Activated T-cell treated with anti-CD3 and anti-CD28 coated beads, Interleukin-2, amount 50 U/mL, for 4 hours (primary cell): ENCODE measurements at regions not wholly inside any gene's neighbourhood (a gene's known extent, or its start where the extent isn't known, plus 50 kb on each side); places are given as distances from the start of the nearest gene placed in this dataset.

Source experiments
- ATAC-seq, 2 donors: fragments of 200-7000 bp; cut with Tn5 transposase; one replicate each; pipeline ENCODE4 v1.10.0; 2021
- DNase-seq: peaks from one replicate; pipeline ENCODE4 v3.0.0-alpha.2; 2020
- H3K27me3 Mint-ChIP-seq: one replicate; pipeline ENCODE4 v1.8.0; 2021; ENCODE audit warnings: low read depth, mixed read lengths
- H3K36me3 Mint-ChIP-seq: one replicate; pipeline ENCODE4 v1.8.0; 2022; ENCODE audit warnings: mixed read lengths; ENCODE audit not compliant: insufficient read depth
- H3K4me1 Mint-ChIP-seq: one replicate; pipeline ENCODE4 v1.8.0; 2021; ENCODE audit warnings: low read depth, mixed read lengths
- H3K4me3 Mint-ChIP-seq: one replicate; pipeline ENCODE4 v1.8.0; 2021; ENCODE audit warnings: mild to moderate bottlenecking, moderate library complexity, mixed read lengths
- H3K9me3 Mint-ChIP-seq: one replicate; pipeline ENCODE4 v1.8.0; 2021; ENCODE audit warnings: mixed read lengths

DNA sequence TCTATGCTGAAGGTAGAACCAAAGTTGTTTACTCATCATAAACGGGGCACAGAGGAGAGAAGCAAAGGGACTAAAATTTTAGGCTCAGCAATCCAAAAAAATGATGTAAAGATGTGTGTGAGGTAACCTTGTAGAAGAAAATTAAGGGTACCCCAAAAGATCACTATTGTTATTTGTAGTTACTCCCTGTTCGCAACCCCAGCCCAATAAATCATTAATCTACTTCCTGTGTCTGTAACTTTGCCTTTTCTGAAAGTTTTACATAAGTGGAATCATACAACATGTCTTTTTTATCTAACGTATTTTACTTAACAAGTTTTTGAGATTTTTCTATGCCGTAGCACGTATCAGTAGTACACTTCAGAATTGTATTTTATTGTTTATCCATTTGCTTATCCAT lies 1114.8 kb upstream of the GJE1 start:
- Mint-ChIP-seq H3K9me3 (peaks cover 3% of the 10 kb centered on the region), H3K4me1 (no peaks in the 10 kb centered on the region), H3K27me3 (no peaks in the 10 kb centered on the region), H3K4me3 (no peak overlapping the region), H3K36me3 (no peaks in the 10 kb centered on the region)
- no peak for DNase-seq
- ATAC-seq = no peak

DNA sequence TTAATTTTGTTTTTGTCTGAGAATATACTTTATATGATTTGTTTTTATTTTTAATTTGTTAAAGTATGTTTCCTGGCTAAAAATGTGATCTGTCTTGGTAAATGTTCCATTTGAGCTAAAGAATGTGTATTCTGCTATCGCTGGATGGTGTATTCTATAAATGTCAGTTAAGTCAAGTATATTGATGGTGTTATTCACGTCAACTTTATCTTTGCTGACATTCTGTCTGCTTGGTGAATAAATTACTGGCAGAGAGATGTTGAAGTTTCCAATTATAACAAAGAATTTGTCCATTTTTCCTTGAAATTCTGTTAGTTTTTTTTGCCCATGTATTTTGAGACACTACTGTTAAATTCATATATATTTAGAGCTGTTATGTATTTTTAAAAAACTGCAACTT lies 1131.8 kb upstream of the GJE1 start:
- no peaks in the 10 kb centered on the region for H3K27me3 Mint-ChIP-seq
- DNase-seq = no peak
- H3K9me3 Mint-ChIP-seq = no peaks in the 10 kb centered on the region
- H3K36me3 Mint-ChIP-seq = no peaks in the 10 kb centered on the region
- no peaks in the 10 kb centered on the region for H3K4me1 Mint-ChIP-seq
- ATAC-seq = no peak
- no peak overlapping the region for H3K4me3 Mint-ChIP-seq

DNA sequence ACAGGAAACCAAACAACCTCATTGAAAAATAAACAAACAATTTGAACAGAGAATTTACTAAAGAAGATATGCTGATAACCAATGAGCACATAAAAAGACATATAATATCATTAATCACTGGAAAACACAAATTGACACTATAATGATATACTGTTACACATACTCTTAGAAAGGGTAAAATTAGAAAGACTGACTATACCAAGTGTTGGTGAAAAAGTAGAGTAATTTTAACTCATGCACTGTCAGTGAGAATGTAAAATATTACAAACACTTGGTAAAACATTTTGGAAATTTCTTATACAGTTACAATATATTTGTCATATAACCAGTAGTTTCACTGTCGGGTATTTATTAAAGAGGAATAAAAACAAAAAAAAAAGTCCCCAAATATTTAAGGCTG lies 1139.2 kb upstream of the GJE1 start:
- ATAC-seq (no peak), DNase-seq (no peak)
- Mint-ChIP-seq H3K36me3 (no peaks in the 10 kb centered on the region), H3K4me3 (no peak overlapping the region), H3K27me3 (peaks cover 5% of the 10 kb centered on the region), H3K9me3 (peaks cover 6% of the 10 kb centered on the region), H3K4me1 (no peaks in the 10 kb centered on the region)

DNA sequence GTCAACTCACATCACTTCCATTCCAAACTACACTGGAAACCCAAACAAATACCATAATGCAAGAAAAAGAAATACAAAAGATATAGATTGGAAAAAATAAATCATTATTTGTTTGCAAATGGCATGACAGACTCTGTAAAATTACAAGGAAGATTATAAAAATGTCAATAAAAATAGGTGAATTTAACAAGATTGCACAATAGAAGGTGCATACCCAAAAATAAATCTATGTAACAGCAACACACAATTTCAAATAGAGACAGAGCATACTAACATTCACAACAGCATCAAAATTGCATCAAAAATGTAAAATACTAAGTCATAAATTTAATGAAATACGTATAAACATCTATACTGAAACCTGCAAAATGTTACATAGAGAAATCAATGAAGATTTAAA lies 1140.0 kb upstream of the GJE1 start:
- no peak for ATAC-seq
- Mint-ChIP-seq H3K27me3 (peaks cover 5% of the 10 kb centered on the region), H3K4me1 (no peaks in the 10 kb centered on the region)

DNA sequence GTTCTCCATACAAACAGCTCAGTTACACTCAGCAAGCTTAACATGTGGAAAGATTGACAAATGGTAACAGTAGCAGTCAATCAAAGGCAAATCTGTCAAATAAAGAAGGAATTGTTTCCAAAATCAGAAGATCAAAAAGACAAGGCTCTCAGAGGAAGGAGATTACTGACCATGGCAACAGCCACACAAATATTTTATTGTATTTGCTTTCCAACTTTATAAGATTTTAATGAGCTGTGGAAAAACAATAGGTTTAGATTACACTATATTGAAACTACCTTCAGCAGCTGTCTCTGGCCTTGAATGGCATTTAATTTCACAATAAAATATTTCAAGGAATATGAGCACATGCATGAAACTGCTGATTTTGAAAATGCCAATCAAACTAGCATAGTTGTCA lies 1143.9 kb upstream of the GJE1 start:
- Mint-ChIP-seq H3K4me1 (no peaks in the 10 kb centered on the region), H3K27me3 (peaks cover 5% of the 10 kb centered on the region), H3K36me3 (no peaks in the 10 kb centered on the region), H3K4me3 (no peak overlapping the region), H3K9me3 (peaks cover 6% of the 10 kb centered on the region)
- ATAC-seq = no peak
- no peak for DNase-seq

More for the DNA sequence above, 1140.0 kb upstream of the GJE1 start:
- Mint-ChIP-seq H3K9me3 (peaks cover 6% of the 10 kb centered on the region), H3K4me3 (no peak overlapping the region), H3K36me3 (no peaks in the 10 kb centered on the region)
- no peak for DNase-seq

DNA sequence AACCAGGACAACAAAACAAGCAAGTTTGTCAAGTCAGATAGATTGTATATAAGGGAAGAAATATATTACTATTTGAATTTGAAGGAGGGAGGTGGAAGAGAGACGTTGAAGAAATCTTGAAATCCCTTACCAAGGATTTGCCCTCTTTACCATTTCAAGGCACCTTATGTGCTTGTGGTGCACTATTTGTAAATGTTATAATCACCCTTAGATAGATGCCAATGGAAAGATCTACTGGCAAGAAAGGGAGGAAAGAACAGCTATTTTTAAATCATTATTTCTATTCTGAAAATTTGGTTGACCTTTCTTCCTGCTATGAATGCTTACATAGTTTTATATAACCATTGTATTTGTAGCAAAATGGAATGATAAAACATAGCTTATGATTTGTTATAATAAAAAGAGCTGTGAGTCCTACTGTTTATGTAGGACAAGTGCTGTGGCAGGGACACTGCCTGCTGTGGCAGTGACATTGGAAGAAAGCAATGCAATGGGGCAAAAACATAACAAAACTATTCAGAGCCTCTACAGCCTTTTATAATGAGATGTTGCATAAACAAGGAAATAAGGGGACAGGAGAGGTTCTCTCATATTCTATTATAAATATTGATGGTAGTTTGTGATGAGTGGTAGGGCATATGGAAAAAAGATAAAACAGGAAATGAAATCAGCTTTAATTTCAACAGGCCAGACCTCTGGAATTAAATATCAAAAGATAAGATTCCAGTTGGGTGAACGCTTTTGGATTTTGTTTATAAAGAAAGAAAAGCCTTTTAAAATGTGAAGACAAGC lies 1145.2 kb upstream of the GJE1 start:
- Mint-ChIP-seq H3K36me3 (no peaks in the 10 kb centered on the region), H3K27me3 (peaks cover 5% of the 10 kb centered on the region), H3K9me3 (peaks cover 6% of the 10 kb centered on the region), H3K4me1 (no peaks in the 10 kb centered on the region), H3K4me3 (no peak overlapping the region)
- ATAC-seq = no peak
- no peak for DNase-seq

DNA sequence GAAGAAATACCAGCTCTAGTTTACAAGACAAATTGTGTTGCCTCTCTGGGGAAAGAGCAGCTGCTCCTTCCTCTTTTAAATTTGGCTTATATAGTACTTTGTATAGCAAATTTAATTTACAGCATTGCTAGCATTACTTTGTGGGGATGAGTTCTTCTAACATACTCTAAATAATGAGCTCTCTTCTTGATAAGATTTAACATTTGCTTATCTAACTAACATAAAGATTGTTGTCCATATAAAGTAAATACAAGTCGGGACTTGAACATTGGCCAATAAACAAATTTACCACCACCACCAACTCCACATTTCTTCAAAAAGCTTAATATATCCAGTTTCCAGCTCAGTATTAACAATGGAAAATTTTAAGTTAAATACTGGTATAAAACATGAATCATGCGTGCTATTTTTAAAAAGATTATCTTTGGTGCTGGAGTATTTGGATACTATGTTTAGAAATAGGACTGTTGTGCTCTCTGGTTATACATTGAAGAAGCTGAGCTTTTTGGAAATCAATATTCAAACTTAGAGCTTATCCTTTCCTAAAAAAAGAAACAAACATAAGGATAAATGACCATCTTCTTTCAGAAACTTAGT lies 1146.9 kb upstream of the GJE1 start:
- Mint-ChIP-seq H3K27me3 (peaks cover 5% of the 10 kb centered on the region), H3K4me3 (no peak overlapping the region), H3K36me3 (no peaks in the 10 kb centered on the region), H3K9me3 (peaks cover 6% of the 10 kb centered on the region), H3K4me1 (no peaks in the 10 kb centered on the region)
- no peak for ATAC-seq
- DNase-seq = no peak

DNA sequence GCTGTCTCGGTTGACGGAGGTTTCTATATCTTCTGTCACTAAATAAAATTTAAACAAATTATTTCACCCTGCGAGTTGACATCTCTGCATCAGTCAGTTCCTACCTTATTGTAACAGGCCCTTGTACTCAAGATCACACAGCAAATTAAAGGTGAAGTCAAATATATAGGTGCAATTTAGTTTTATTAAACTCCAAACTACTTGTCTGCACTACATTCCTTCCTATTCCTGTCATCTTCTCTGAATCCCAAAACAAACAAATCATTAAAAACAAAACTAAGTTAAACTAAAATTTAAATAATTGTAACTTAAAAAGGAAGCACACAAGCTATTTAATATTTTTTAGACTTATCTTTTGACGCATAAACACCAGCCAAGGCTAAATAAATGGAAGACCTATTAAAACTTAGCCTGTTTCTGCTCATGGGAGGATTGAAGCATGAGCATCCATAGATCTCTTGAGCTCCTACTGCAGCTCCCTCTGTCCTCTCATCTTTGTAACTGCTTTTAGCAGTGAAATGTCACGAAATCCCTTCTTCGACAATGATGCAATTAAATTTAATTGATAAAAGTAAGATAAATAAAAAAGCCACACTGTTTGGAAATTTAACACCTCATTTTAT lies 1152.3 kb upstream of the GJE1 start:
- ATAC-seq = no peak
- Mint-ChIP-seq H3K36me3 (no peaks in the 10 kb centered on the region), H3K4me3 (no peak overlapping the region), H3K27me3 (no peaks in the 10 kb centered on the region), H3K9me3 (no peaks in the 10 kb centered on the region), H3K4me1 (no peaks in the 10 kb centered on the region)
- DNase-seq = no peak

DNA sequence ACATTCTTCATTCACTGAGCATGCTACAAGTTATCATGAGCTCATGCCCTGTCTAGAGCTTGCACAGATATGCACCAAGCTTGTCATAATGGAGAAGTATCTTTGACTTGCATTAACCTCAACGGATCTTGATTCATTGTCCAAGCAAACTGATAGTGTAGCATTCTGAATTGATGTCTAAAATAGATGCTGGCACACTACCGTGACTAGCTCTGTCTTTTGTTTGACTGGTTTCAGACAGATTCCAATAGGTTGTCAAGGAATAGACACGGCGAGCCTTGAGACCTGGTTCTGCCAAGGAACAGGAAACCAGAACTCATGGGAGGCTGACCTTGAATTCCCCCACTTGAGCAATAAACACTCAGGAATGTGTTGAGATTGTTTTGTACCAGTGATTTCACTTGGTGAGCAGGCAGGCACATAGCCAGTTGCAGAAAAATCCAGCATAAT lies 1153.1 kb upstream of the GJE1 start:
- no peaks in the 10 kb centered on the region for H3K36me3 Mint-ChIP-seq
- H3K9me3 Mint-ChIP-seq = no peaks in the 10 kb centered on the region
- H3K4me1 Mint-ChIP-seq = no peaks in the 10 kb centered on the region
- ATAC-seq (no peak), DNase-seq (no peak)
- H3K4me3 Mint-ChIP-seq = no peak overlapping the region
- H3K27me3 Mint-ChIP-seq = no peaks in the 10 kb centered on the region

DNA sequence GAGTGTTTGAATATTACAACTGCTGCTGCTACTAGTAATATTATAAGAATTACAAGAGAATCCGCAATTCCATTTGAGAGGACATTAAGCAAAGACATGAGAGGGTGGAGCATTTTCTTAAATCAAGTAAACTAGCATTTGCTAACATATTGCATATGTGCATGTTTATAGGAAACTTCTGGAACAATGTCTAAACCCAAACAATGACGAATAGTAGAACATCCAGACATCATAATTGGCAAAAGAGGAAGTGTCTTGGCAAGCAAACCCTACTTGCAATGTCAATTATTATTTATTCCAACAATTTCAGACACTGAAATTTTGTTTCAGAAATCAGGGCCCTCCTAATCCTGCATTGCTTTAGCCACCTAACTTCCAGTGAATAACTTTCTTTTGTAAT lies 1155.3 kb upstream of the GJE1 start:
- no peaks in the 10 kb centered on the region for H3K4me1 Mint-ChIP-seq
- no peaks in the 10 kb centered on the region for H3K27me3 Mint-ChIP-seq
- no peak overlapping the region for H3K4me3 Mint-ChIP-seq
- no peaks in the 10 kb centered on the region for H3K36me3 Mint-ChIP-seq
- DNase-seq = no peak
- no peak for ATAC-seq
- no peaks in the 10 kb centered on the region for H3K9me3 Mint-ChIP-seq

DNA sequence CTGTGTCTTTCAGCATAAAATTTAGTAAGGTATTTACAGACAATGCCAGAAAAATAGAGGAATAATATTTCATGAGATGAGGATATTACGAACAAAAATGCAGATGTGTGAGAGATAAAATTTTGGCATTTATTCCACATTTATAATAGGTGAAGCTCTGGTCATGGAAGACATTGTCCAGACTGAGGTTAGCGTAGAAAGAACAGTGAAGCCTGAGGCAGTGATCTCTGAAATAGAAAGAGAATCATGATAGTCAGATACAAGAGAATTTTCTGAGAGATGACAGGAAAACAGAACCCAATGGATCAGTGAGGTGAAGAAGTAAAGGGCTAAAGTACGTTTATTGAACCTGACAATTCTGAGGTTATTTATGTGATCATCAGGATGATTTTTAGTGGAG lies 1155.9 kb upstream of the GJE1 start:
- no peaks in the 10 kb centered on the region for H3K27me3 Mint-ChIP-seq
- no peaks in the 10 kb centered on the region for H3K4me1 Mint-ChIP-seq
- peaks cover 3% of the 10 kb centered on the region for H3K9me3 Mint-ChIP-seq
- H3K4me3 Mint-ChIP-seq = no peak overlapping the region
- no peaks in the 10 kb centered on the region for H3K36me3 Mint-ChIP-seq
- ATAC-seq (no peak), DNase-seq (no peak)

DNA sequence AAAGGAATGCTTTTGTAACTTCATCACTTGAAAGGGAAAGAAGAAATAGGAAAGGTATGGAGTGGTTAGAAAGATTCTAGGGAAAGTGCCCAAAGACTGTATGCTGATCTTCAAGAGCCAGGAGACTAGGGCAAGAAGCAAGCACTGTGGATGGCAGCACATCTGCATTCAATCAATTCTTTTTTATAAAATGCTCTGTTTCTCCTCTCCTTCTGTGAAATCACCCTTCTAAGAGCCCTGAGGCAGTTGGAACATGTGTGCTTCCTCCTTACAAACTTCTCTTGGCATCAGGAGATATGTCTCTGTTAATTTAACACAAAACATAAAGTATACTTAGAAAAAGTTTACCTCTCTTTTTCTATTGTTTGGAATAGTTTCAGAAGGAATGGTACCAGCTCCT lies 1162.2 kb upstream of the GJE1 start:
- no peaks in the 10 kb centered on the region for H3K36me3 Mint-ChIP-seq
- DNase-seq (no peak), ATAC-seq (no peak)
- H3K27me3 Mint-ChIP-seq = no peaks in the 10 kb centered on the region
- H3K4me1 Mint-ChIP-seq = no peaks in the 10 kb centered on the region
- H3K4me3 Mint-ChIP-seq = no peak overlapping the region
- H3K9me3 Mint-ChIP-seq = peaks cover 7% of the 10 kb centered on the region

DNA sequence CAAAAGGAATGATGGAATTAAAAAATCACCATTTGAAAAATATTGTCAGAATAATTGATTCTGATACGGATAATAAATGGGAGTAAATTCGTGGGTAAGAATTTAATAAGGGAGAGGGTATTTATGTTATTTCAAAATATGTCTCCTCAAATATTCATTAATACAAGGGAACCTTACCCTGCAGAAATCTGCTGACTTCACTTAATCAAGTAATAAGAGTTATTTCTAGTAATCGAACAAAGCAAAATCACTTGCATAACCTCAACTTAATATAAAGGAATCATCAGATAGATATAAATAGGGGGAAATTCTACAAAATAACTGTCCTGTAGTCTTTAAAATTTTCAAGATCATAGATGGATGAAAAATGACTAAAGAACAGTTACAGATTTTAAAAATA lies 1164.7 kb upstream of the GJE1 start:
- Mint-ChIP-seq H3K36me3 (no peaks in the 10 kb centered on the region), H3K9me3 (peaks cover 7% of the 10 kb centered on the region), H3K27me3 (no peaks in the 10 kb centered on the region), H3K4me1 (no peaks in the 10 kb centered on the region), H3K4me3 (no peak overlapping the region)
- no peak for ATAC-seq
- DNase-seq = no peak

DNA sequence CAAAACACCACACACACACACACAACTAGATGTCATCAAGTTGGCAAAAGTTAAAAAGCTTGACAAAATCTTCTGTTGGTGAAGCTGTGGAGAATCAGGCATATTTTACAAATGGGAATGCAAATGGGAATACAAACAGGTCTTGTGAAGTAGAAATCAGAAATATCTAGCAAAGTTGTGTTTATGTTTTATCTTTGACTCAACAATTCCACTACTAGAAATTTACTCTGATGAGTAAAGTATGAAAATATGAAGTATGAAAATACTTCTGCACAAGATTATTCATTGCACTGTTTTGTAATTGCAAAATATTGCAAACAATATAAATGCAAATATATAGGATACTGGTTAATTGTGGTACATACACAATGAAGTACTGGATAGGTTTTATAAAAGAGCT lies 1166.0 kb upstream of the GJE1 start:
- ATAC-seq (no peak), DNase-seq (no peak)
- Mint-ChIP-seq H3K27me3 (no peaks in the 10 kb centered on the region), H3K36me3 (no peaks in the 10 kb centered on the region), H3K9me3 (peaks cover 4% of the 10 kb centered on the region), H3K4me1 (no peaks in the 10 kb centered on the region), H3K4me3 (no peak overlapping the region)

DNA sequence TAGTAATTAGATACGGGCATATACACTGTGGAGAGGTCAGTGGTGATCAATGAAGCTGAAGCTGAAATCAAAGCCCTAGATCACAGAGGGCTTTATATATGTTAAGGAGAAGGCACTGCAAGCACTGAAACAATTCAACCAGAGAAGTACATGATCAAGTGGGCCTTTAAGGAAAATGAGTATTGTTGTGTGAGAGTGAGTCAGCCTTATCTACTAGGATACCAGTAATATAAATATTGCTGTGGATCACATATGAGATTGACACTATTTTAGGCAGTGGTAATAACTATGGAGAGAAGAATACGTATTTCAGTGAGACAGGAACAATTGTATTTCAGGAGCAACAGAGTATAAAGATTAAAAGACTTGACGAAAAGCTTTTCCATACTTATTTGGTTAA lies 1172.2 kb upstream of the GJE1 start:
- no peak overlapping the region for H3K4me3 Mint-ChIP-seq

More for the DNA sequence above, 1172.2 kb upstream of the GJE1 start:
- H3K9me3 Mint-ChIP-seq = no peaks in the 10 kb centered on the region
- no peaks in the 10 kb centered on the region for H3K36me3 Mint-ChIP-seq
- H3K4me1 Mint-ChIP-seq = no peaks in the 10 kb centered on the region
- H3K27me3 Mint-ChIP-seq = no peaks in the 10 kb centered on the region
- DNase-seq = no peak
- ATAC-seq = no peak
